Right lobe of liver (tissue), 4 donors: ENCODE measurements at regions not wholly inside any gene's neighbourhood (a gene's known extent, or its start where the extent isn't known, plus 50 kb on each side); places are given as distances from the start of the nearest gene placed in this dataset.

ENCODE experiments used
- POLR2A ChIP-seq: fragments of 450-650 bp; IDR thresholded peaks from one replicate; pipeline ENCODE4 v1.6.1; 2017; ENCODE audit warnings: antibody characterized with exemption, mild to moderate bottlenecking
- TF ChIP-seq, protein P1 (sequence below), 4 donors: fragments of 200-600 bp in 3 of 4; fragments of 450-650 bp in 1 of 4; IDR thresholded peaks; one replicate each; pipeline versions ENCODE4 v1.5.1 to v1.8.0; 2016 to 2022; ENCODE audit warnings: antibody characterized with exemption in 4 of 4, mild to moderate bottlenecking in 2 of 4
- donor health status: DM: no; HTN: no; CAD: no.
- donor health status: DM: no; HTN: no; CAD: no.
- donor health status: DM: no; HTN: yes; CAD: no.

DNA sequence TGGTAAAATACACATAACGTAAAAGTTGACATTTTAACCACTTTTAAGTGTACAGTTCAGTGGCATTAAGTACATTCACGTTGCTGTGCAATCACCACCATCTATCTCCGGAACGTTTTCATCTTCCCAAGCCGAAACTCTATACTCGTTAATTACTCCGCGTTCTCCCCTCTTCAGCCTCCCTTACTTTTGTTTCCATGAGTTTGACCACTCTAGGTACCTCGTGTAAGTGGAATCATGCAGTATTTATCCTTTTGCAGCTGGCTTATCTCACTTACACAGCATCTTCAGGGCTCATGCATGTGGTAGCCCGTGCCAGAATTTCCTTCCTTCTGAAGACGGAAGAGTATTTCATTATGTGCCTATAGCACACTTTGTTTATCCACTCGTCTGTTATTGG lies 225.2 kb downstream of the SLC4A3 start:
- TF ChIP-seq, protein P1, sequence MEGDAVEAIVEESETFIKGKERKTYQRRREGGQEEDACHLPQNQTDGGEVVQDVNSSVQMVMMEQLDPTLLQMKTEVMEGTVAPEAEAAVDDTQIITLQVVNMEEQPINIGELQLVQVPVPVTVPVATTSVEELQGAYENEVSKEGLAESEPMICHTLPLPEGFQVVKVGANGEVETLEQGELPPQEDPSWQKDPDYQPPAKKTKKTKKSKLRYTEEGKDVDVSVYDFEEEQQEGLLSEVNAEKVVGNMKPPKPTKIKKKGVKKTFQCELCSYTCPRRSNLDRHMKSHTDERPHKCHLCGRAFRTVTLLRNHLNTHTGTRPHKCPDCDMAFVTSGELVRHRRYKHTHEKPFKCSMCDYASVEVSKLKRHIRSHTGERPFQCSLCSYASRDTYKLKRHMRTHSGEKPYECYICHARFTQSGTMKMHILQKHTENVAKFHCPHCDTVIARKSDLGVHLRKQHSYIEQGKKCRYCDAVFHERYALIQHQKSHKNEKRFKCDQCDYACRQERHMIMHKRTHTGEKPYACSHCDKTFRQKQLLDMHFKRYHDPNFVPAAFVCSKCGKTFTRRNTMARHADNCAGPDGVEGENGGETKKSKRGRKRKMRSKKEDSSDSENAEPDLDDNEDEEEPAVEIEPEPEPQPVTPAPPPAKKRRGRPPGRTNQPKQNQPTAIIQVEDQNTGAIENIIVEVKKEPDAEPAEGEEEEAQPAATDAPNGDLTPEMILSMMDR (IDR thresholded peaks at IDR 0.05), result no peak
- no peak for TF ChIP-seq POLR2A
